ENCODE measurements at regions not wholly inside any gene's neighbourhood (a gene's known extent, or its start where the extent isn't known, plus 50 kb on each side); places are given as distances from the start of the nearest gene placed in this dataset.

- no peak for DNase-seq
- Histone ChIP-seq H3K4me3 (no peak overlapping the region), H3K4me1 (no peaks in the 10 kb centered on the region), H3K36me3 (ENCODE audit: low read depth, missing control alignments) (no peaks in the 10 kb centered on the region), H3K27me3 (no peaks in the 10 kb centered on the region), H3K27ac (no peak overlapping the region), H3K9me3 (no peaks in the 10 kb centered on the region)
- WGBS, 2 donors, result 71 to 76% methylated on average over 4 of the region's 4 CpGs
- TF ChIP-seq POLR2A (IDR thresholded peaks at IDR 0.05), result no peak
- TF ChIP-seq, protein P1, sequence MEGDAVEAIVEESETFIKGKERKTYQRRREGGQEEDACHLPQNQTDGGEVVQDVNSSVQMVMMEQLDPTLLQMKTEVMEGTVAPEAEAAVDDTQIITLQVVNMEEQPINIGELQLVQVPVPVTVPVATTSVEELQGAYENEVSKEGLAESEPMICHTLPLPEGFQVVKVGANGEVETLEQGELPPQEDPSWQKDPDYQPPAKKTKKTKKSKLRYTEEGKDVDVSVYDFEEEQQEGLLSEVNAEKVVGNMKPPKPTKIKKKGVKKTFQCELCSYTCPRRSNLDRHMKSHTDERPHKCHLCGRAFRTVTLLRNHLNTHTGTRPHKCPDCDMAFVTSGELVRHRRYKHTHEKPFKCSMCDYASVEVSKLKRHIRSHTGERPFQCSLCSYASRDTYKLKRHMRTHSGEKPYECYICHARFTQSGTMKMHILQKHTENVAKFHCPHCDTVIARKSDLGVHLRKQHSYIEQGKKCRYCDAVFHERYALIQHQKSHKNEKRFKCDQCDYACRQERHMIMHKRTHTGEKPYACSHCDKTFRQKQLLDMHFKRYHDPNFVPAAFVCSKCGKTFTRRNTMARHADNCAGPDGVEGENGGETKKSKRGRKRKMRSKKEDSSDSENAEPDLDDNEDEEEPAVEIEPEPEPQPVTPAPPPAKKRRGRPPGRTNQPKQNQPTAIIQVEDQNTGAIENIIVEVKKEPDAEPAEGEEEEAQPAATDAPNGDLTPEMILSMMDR (IDR thresholded peaks at IDR 0.05), result no peak
- intact Hi-C loops (cut with DNase I; ENCODE audit: low total_unique reads), result no loop called here
These were observed 739.9 kb downstream of the DIAPH3 start for GRCh38 chr13:59423708-59424340.

- no peaks in the 10 kb centered on the region for H3K4me1 ChIP-seq
- no peak overlapping the region for H3K4me3 ChIP-seq
- DNase-seq, result no peak
- intact Hi-C loops (cut with DNase I; ENCODE audit: low total_unique reads), result no loop called here
- no peaks in the 10 kb centered on the region for H3K9me3 ChIP-seq
- WGBS, 2 donors, result 76 to 82% methylated on average over 2 of the region's 2 CpGs
- TF ChIP-seq POLR2A (IDR thresholded peaks at IDR 0.05), result no peak
- TF ChIP-seq, protein P1 (IDR thresholded peaks at IDR 0.05), result no peak
- H3K27ac ChIP-seq, result no peak overlapping the region
- H3K27me3 ChIP-seq, result no peaks in the 10 kb centered on the region
- no peaks in the 10 kb centered on the region for H3K36me3 ChIP-seq (ENCODE audit: low read depth, missing control alignments)
These were observed 739.1 kb downstream of the DIAPH3 start for GRCh38 chr13:59424661-59425060.

- H3K4me1 ChIP-seq, result no peaks in the 10 kb centered on the region
- TF ChIP-seq POLR2A (IDR thresholded peaks at IDR 0.05), result no peak
- TF ChIP-seq, protein P1 (IDR thresholded peaks at IDR 0.05), result no peak
- no peak overlapping the region for H3K27ac ChIP-seq
- no peaks in the 10 kb centered on the region for H3K9me3 ChIP-seq
- H3K36me3 ChIP-seq (ENCODE audit: low read depth, missing control alignments), result no peaks in the 10 kb centered on the region
- WGBS, 2 donors, result 83 to 86% methylated on average over 4 of the region's 4 CpGs
- no peaks in the 10 kb centered on the region for H3K27me3 ChIP-seq
- H3K4me3 ChIP-seq, result no peak overlapping the region
- intact Hi-C loops (cut with DNase I; ENCODE audit: low total_unique reads), result no loop called here
- DNase-seq, result no peak
These were observed 738.5 kb downstream of the DIAPH3 start for GRCh38 chr13:59425211-59425741.

GRCh38 chr13:59435024-59435423, 728.7 kb downstream of the DIAPH3 start:
- DNase-seq, result no peak
- Histone ChIP-seq H3K27me3 (no peaks in the 10 kb centered on the region), H3K4me1 (no peaks in the 10 kb centered on the region), H3K36me3 (ENCODE audit: low read depth, missing control alignments) (no peaks in the 10 kb centered on the region), H3K9me3 (no peaks in the 10 kb centered on the region), H3K4me3 (no peak overlapping the region), H3K27ac (no peak overlapping the region)
- no peak for TF ChIP-seq POLR2A (IDR thresholded peaks at IDR 0.05)
- TF ChIP-seq, protein P1 (IDR thresholded peaks at IDR 0.05), result no peak
- 94 to 96% methylated on average over 1 of the region's 1 CpG for WGBS, 2 donors
- intact Hi-C loops (cut with DNase I; ENCODE audit: low total_unique reads), result no loop called here
